ENCODE measurements at regions not wholly inside any gene's neighbourhood (a gene's known extent, or its start where the extent isn't known, plus 50 kb on each side); places are given as distances from the start of the nearest gene placed in this dataset.
"Not testable (repeated sequence)": the region's sequence is repeated elsewhere in the genome, so short reads cannot be mapped to it uniquely, and the experiment has no call there.

GRCh38 chr15:44836094-44836493 is 99.8 kb downstream of the TRIM69 start:
- Mint-ChIP-seq H3K4me1 (no peaks in the 10 kb centered on the region), H3K27ac (no peak overlapping the region), H3K4me3 (no peak overlapping the region), H3K36me3 (no peaks in the 10 kb centered on the region), H3K9me3 (no peaks in the 10 kb centered on the region), H3K27me3 (ENCODE audit: insufficient read depth, low read depth) (peaks cover 6% of the 10 kb centered on the region)
- TF ChIP-seq EZH2phosphoT487 (IDR thresholded peaks at IDR 0.05): no peak
- no peak for TF ChIP-seq EZH2 (IDR thresholded peaks at IDR 0.05)
- no peak for TF ChIP-seq CTCF (IDR thresholded peaks at IDR 0.05)
- no peak overlapping the region for H3K27ac ChIP-seq
- H3K27me3 ChIP-seq: no peaks in the 10 kb centered on the region
- no peaks in the 10 kb centered on the region for H3K36me3 ChIP-seq
- H3K4me3 ChIP-seq: no peak overlapping the region
- no peak overlapping the region for H3K4me2 ChIP-seq
- H4K20me1 ChIP-seq (ENCODE audit: low read depth): no peaks in the 10 kb centered on the region
- H3K9ac ChIP-seq: no peak overlapping the region
- H3K79me2 ChIP-seq (ENCODE audit: low read depth): no peaks in the 10 kb centered on the region
- no peaks in the 10 kb centered on the region for H3K4me1 ChIP-seq
- H3K9me3 ChIP-seq (ENCODE audit: low read depth): no peaks in the 10 kb centered on the region
- H2AFZ ChIP-seq (replicated peaks): no peak overlapping the region
- DNase-seq (ENCODE audit: low spot score): no peak
- no peaks in the 10 kb centered on the region for H3F3A ChIP-seq (ENCODE audit: low read depth)

GRCh38 chr15:44838929-44839328 is 102.6 kb downstream of the TRIM69 start:
- not testable (repeated sequence) for H4K20me1 ChIP-seq (ENCODE audit: low read depth); H3K27me3 ChIP-seq; H3K27ac ChIP-seq; H3K9ac ChIP-seq; H3K4me1 Mint-ChIP-seq; H3F3A ChIP-seq (ENCODE audit: low read depth); H2AFZ ChIP-seq (replicated peaks); H3K36me3 Mint-ChIP-seq; H3K4me1 ChIP-seq; H3K4me2 ChIP-seq; H3K4me3 ChIP-seq; H3K9me3 ChIP-seq (ENCODE audit: low read depth); H3K27ac Mint-ChIP-seq; H3K36me3 ChIP-seq; H3K9me3 Mint-ChIP-seq; H3K4me3 Mint-ChIP-seq; H3K27me3 Mint-ChIP-seq (ENCODE audit: insufficient read depth, low read depth); DNase-seq (ENCODE audit: low spot score); H3K79me2 ChIP-seq (ENCODE audit: low read depth)

- not testable (repeated sequence) for H3K36me3 Mint-ChIP-seq
Measured at GRCh38 chr15:44841762-44842161, 105.4 kb downstream of the TRIM69 start.

GRCh38 chr15:44842883-44843282 is 106.6 kb downstream of the TRIM69 start:
- DNase-seq (ENCODE audit: low spot score); H3K4me3 Mint-ChIP-seq; H3K36me3 Mint-ChIP-seq; H3K9ac ChIP-seq; H3K4me1 ChIP-seq; H3K27me3 ChIP-seq; H3K27ac Mint-ChIP-seq; H4K20me1 ChIP-seq (ENCODE audit: low read depth); H3K36me3 ChIP-seq; H2AFZ ChIP-seq (replicated peaks); H3K27me3 Mint-ChIP-seq (ENCODE audit: insufficient read depth, low read depth); H3K9me3 Mint-ChIP-seq; H3K4me1 Mint-ChIP-seq; H3K79me2 ChIP-seq (ENCODE audit: low read depth); H3K4me3 ChIP-seq; H3K27ac ChIP-seq; H3K9me3 ChIP-seq (ENCODE audit: low read depth); H3K4me2 ChIP-seq; H3F3A ChIP-seq (ENCODE audit: low read depth): not testable (repeated sequence)

More at GRCh38 chr15:44841762-44842161, 105.4 kb downstream of the TRIM69 start:
- H3K36me3 ChIP-seq; H4K20me1 ChIP-seq (ENCODE audit: low read depth); H3K27ac Mint-ChIP-seq; H3K4me3 Mint-ChIP-seq; H3K9ac ChIP-seq; H3K79me2 ChIP-seq (ENCODE audit: low read depth); H3K4me1 ChIP-seq; H3K27me3 Mint-ChIP-seq (ENCODE audit: insufficient read depth, low read depth); H3K4me1 Mint-ChIP-seq; H3F3A ChIP-seq (ENCODE audit: low read depth); H3K9me3 ChIP-seq (ENCODE audit: low read depth); H3K27me3 ChIP-seq; DNase-seq (ENCODE audit: low spot score); H3K4me2 ChIP-seq; H2AFZ ChIP-seq (replicated peaks); H3K4me3 ChIP-seq; H3K27ac ChIP-seq; H3K9me3 Mint-ChIP-seq: not testable (repeated sequence)

GRCh38 chr15:44844936-44845335 is 108.6 kb downstream of the TRIM69 start:
- not testable (repeated sequence) for H3K4me3 Mint-ChIP-seq; H3K9me3 Mint-ChIP-seq; H4K20me1 ChIP-seq (ENCODE audit: low read depth); H3K27me3 ChIP-seq; H3K4me1 Mint-ChIP-seq; H3K9ac ChIP-seq; H3K4me3 ChIP-seq; H3F3A ChIP-seq (ENCODE audit: low read depth); H3K9me3 ChIP-seq (ENCODE audit: low read depth); H3K27ac ChIP-seq; DNase-seq (ENCODE audit: low spot score); H3K36me3 ChIP-seq; H2AFZ ChIP-seq (replicated peaks); H3K4me1 ChIP-seq; H3K4me2 ChIP-seq; H3K27me3 Mint-ChIP-seq (ENCODE audit: insufficient read depth, low read depth); H3K79me2 ChIP-seq (ENCODE audit: low read depth); H3K36me3 Mint-ChIP-seq; H3K27ac Mint-ChIP-seq

- not testable (repeated sequence) for H2AFZ ChIP-seq (replicated peaks); H3K9ac ChIP-seq; H3K4me3 ChIP-seq; H3K27ac ChIP-seq; H3F3A ChIP-seq (ENCODE audit: low read depth); H3K27ac Mint-ChIP-seq; H3K4me1 ChIP-seq; H3K36me3 ChIP-seq; H3K27me3 ChIP-seq; H3K4me2 ChIP-seq; H3K9me3 Mint-ChIP-seq; DNase-seq (ENCODE audit: low spot score); H3K36me3 Mint-ChIP-seq; H3K79me2 ChIP-seq (ENCODE audit: low read depth); H3K4me1 Mint-ChIP-seq; H3K4me3 Mint-ChIP-seq; H3K27me3 Mint-ChIP-seq (ENCODE audit: insufficient read depth, low read depth); H4K20me1 ChIP-seq (ENCODE audit: low read depth); H3K9me3 ChIP-seq (ENCODE audit: low read depth)
Measured at GRCh38 chr15:44846156-44846555, 109.8 kb downstream of the TRIM69 start.

- H3K9me3 ChIP-seq (ENCODE audit: low read depth); H3K4me3 Mint-ChIP-seq; H3K9me3 Mint-ChIP-seq; H3F3A ChIP-seq (ENCODE audit: low read depth); H3K27ac Mint-ChIP-seq; H3K4me3 ChIP-seq; H3K79me2 ChIP-seq (ENCODE audit: low read depth); H3K27me3 Mint-ChIP-seq (ENCODE audit: insufficient read depth, low read depth); H3K4me2 ChIP-seq; H3K4me1 Mint-ChIP-seq; H4K20me1 ChIP-seq (ENCODE audit: low read depth); H3K36me3 Mint-ChIP-seq; H2AFZ ChIP-seq (replicated peaks); H3K9ac ChIP-seq; DNase-seq (ENCODE audit: low spot score); H3K27ac ChIP-seq; H3K4me1 ChIP-seq; H3K36me3 ChIP-seq; H3K27me3 ChIP-seq: not testable (repeated sequence)
Measured at GRCh38 chr15:44847555-44847954, 108.9 kb upstream of the TERB2 start.

GRCh38 chr15:44848859-44849258 is 107.6 kb upstream of the TERB2 start:
- not testable (repeated sequence) for H3K9ac ChIP-seq; H3K9me3 Mint-ChIP-seq; H3K4me1 Mint-ChIP-seq; H3K27me3 Mint-ChIP-seq (ENCODE audit: insufficient read depth, low read depth); H3K4me3 Mint-ChIP-seq; DNase-seq (ENCODE audit: low spot score); H3K27me3 ChIP-seq; H3K4me3 ChIP-seq; H3K9me3 ChIP-seq (ENCODE audit: low read depth); H3K36me3 ChIP-seq; H2AFZ ChIP-seq (replicated peaks); H3K4me2 ChIP-seq; H3F3A ChIP-seq (ENCODE audit: low read depth); H4K20me1 ChIP-seq (ENCODE audit: low read depth); H3K27ac Mint-ChIP-seq; H3K79me2 ChIP-seq (ENCODE audit: low read depth); H3K4me1 ChIP-seq; H3K36me3 Mint-ChIP-seq; H3K27ac ChIP-seq
